ENCODE measurements at regions not wholly inside any gene's neighbourhood (a gene's known extent, or its start where the extent isn't known, plus 50 kb on each side); places are given as distances from the start of the nearest gene placed in this dataset.

GRCh38 chr18:10262566-10262965, 191.9 kb upstream of the APCDD1 start:
- POLR2A ChIA-PET = no interaction called here
- Histone ChIP-seq H3K27ac (ENCODE audit: low read length) (no peak overlapping the region), H3K27me3 (ENCODE audit: control insufficient read depth, insufficient read depth, low read length) (no peaks in the 10 kb centered on the region; the same call in 1 of the 2 replicates), H3K4me3 (ENCODE audit: low read depth in 2 of 2, low read length in 2 of 2) (no peak overlapping the region), H3K4me1 (ENCODE audit: control insufficient read depth, insufficient read depth, low read length) (no peaks in the 10 kb centered on the region), H3K36me3 (ENCODE audit: control insufficient read depth, insufficient read depth, low read length) (no peaks in the 10 kb centered on the region), H3K9me3 (ENCODE audit: control insufficient read depth, insufficient read depth, low read depth, low read length) (no peaks in the 10 kb centered on the region)
- intact Hi-C loops (cut with micrococcal nuclease; ENCODE audit: unreplicated experiment) = no loop called here
- BruUV-seq (replicated peaks) = no TSS peak
- in situ Hi-C loops (cut with HindIII; ENCODE audit: low pct_unique_long_range_greater_than_20kb, low sequenced_read_pairs) = no loop called here
- TF ChIP-seq, protein P1, sequence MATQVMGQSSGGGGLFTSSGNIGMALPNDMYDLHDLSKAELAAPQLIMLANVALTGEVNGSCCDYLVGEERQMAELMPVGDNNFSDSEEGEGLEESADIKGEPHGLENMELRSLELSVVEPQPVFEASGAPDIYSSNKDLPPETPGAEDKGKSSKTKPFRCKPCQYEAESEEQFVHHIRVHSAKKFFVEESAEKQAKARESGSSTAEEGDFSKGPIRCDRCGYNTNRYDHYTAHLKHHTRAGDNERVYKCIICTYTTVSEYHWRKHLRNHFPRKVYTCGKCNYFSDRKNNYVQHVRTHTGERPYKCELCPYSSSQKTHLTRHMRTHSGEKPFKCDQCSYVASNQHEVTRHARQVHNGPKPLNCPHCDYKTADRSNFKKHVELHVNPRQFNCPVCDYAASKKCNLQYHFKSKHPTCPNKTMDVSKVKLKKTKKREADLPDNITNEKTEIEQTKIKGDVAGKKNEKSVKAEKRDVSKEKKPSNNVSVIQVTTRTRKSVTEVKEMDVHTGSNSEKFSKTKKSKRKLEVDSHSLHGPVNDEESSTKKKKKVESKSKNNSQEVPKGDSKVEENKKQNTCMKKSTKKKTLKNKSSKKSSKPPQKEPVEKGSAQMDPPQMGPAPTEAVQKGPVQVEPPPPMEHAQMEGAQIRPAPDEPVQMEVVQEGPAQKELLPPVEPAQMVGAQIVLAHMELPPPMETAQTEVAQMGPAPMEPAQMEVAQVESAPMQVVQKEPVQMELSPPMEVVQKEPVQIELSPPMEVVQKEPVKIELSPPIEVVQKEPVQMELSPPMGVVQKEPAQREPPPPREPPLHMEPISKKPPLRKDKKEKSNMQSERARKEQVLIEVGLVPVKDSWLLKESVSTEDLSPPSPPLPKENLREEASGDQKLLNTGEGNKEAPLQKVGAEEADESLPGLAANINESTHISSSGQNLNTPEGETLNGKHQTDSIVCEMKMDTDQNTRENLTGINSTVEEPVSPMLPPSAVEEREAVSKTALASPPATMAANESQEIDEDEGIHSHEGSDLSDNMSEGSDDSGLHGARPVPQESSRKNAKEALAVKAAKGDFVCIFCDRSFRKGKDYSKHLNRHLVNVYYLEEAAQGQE (IDR thresholded peaks at IDR 0.05; ENCODE audit: insufficient read depth in 1 of 2, low read depth in 2 of 2, low read length in 1 of 2) = no peak
- TF ChIP-seq TCF7L2 (IDR thresholded peaks at IDR 0.05; ENCODE audit: low read depth, low read length) (no peak), SIN3A (IDR thresholded peaks at IDR 0.05; ENCODE audit: borderline replicate concordance, insufficient read depth, low read depth, low read length) (no peak), POLR2AphosphoS5 (IDR thresholded peaks at IDR 0.05; ENCODE audit: low read depth, low read length) (no peak), CTCF (IDR thresholded peaks at IDR 0.05) (no peak)
- ATAC-seq = no peak
- CTCF ChIA-PET = no interaction called here
- no peak for DNase-seq (ENCODE audit: low read depth, low spot score)

- intact Hi-C loops (cut with micrococcal nuclease; ENCODE audit: unreplicated experiment) = no loop called here
- POLR2A ChIA-PET = no interaction called here
- TF ChIP-seq SIN3A (IDR thresholded peaks at IDR 0.05; ENCODE audit: borderline replicate concordance, insufficient read depth, low read depth, low read length) (no peak), CTCF (IDR thresholded peaks at IDR 0.05) (no peak), POLR2AphosphoS5 (IDR thresholded peaks at IDR 0.05; ENCODE audit: low read depth, low read length) (no peak)
- TF ChIP-seq, protein P1 (IDR thresholded peaks at IDR 0.05; ENCODE audit: insufficient read depth in 1 of 2, low read depth in 2 of 2, low read length in 1 of 2) = no peak
These were observed 190.2 kb upstream of the APCDD1 start for GRCh38 chr18:10264260-10264659.

More at GRCh38 chr18:10264260-10264659, 190.2 kb upstream of the APCDD1 start:
- CTCF ChIA-PET = no interaction called here
- Histone ChIP-seq H3K36me3 (ENCODE audit: control insufficient read depth, insufficient read depth, low read length) (no peaks in the 10 kb centered on the region), H3K4me1 (ENCODE audit: control insufficient read depth, insufficient read depth, low read length) (no peaks in the 10 kb centered on the region), H3K9me3 (ENCODE audit: control insufficient read depth, insufficient read depth, low read depth, low read length) (no peaks in the 10 kb centered on the region), H3K27me3 (ENCODE audit: control insufficient read depth, insufficient read depth, low read length) (no peaks in the 10 kb centered on the region; the same call in 1 of the 2 replicates), H3K27ac (ENCODE audit: low read length) (no peak overlapping the region), H3K4me3 (ENCODE audit: low read depth in 2 of 2, low read length in 2 of 2) (no peak overlapping the region)
- ATAC-seq = no peak
- no TSS peak for BruUV-seq (replicated peaks)
- in situ Hi-C loops (cut with HindIII; ENCODE audit: low pct_unique_long_range_greater_than_20kb, low sequenced_read_pairs) = no loop called here
- DNase-seq (ENCODE audit: low read depth, low spot score) = no peak

All from Panc1 (cell line).